ENCODE measurements at regions not wholly inside any gene's neighbourhood (a gene's known extent, or its start where the extent isn't known, plus 50 kb on each side); places are given as distances from the start of the nearest gene placed in this dataset.

GRCh38 chr15:87805117-87805820 is 451.3 kb downstream of the NTRK3 start:
- Mint-ChIP-seq H3K9me3 (ENCODE audit: low read depth, unreplicated experiment) (peaks cover 27% of the 10 kb centered on the region), H3K4me1 (ENCODE audit: low read depth, unreplicated experiment) (no peaks in the 10 kb centered on the region), H3K4me3 (ENCODE audit: low read depth, unreplicated experiment) (no peak overlapping the region), H3K27me3 (ENCODE audit: unreplicated experiment) (no peaks in the 10 kb centered on the region), H3K36me3 (ENCODE audit: insufficient read depth, unreplicated experiment) (no peaks in the 10 kb centered on the region), H3K27ac (ENCODE audit: unreplicated experiment) (no peak overlapping the region)
- no TSS peak for BruUV-seq (replicated peaks)
- no peak for TF ChIP-seq CTCF (IDR thresholded peaks at IDR 0.05; ENCODE audit: unreplicated experiment)
- intact Hi-C loops (cut with micrococcal nuclease; ENCODE audit: unreplicated experiment), result no loop called here
- no peak for DNase-seq
- CTCF ChIA-PET, result no interaction called here

GRCh38 chr15:87804451-87804850 is 452.1 kb downstream of the NTRK3 start:
- Mint-ChIP-seq H3K4me1 (ENCODE audit: low read depth, unreplicated experiment) (no peaks in the 10 kb centered on the region), H3K36me3 (ENCODE audit: insufficient read depth, unreplicated experiment) (no peaks in the 10 kb centered on the region), H3K27ac (ENCODE audit: unreplicated experiment) (no peak overlapping the region), H3K9me3 (ENCODE audit: low read depth, unreplicated experiment) (peaks cover 29% of the 10 kb centered on the region), H3K4me3 (ENCODE audit: low read depth, unreplicated experiment) (no peak overlapping the region), H3K27me3 (ENCODE audit: unreplicated experiment) (no peaks in the 10 kb centered on the region)
- BruUV-seq (replicated peaks), result no TSS peak
- no peak for DNase-seq
- CTCF ChIA-PET, result no interaction called here
- no peak for TF ChIP-seq CTCF (IDR thresholded peaks at IDR 0.05; ENCODE audit: unreplicated experiment)
- intact Hi-C loops (cut with micrococcal nuclease; ENCODE audit: unreplicated experiment), result no loop called here

GRCh38 chr15:87799838-87800237 is 456.7 kb downstream of the NTRK3 start:
- TF ChIP-seq CTCF (IDR thresholded peaks at IDR 0.05; ENCODE audit: unreplicated experiment), result no peak
- H3K9me3 Mint-ChIP-seq (ENCODE audit: low read depth, unreplicated experiment), result peaks cover 29% of the 10 kb centered on the region
- H3K27me3 Mint-ChIP-seq (ENCODE audit: unreplicated experiment), result no peaks in the 10 kb centered on the region
- no peak for DNase-seq
- H3K36me3 Mint-ChIP-seq (ENCODE audit: insufficient read depth, unreplicated experiment), result no peaks in the 10 kb centered on the region
- BruUV-seq (replicated peaks), result no TSS peak
- no peak overlapping the region for H3K27ac Mint-ChIP-seq (ENCODE audit: unreplicated experiment)
- intact Hi-C loops (cut with micrococcal nuclease; ENCODE audit: unreplicated experiment), result no loop called here
- CTCF ChIA-PET, result no interaction called here
- H3K4me3 Mint-ChIP-seq (ENCODE audit: low read depth, unreplicated experiment), result no peak overlapping the region
- H3K4me1 Mint-ChIP-seq (ENCODE audit: low read depth, unreplicated experiment), result no peaks in the 10 kb centered on the region

- Mint-ChIP-seq H3K9me3 (ENCODE audit: low read depth, unreplicated experiment) (peaks cover 27% of the 10 kb centered on the region), H3K4me3 (ENCODE audit: low read depth, unreplicated experiment) (no peak overlapping the region), H3K27ac (ENCODE audit: unreplicated experiment) (no peak overlapping the region), H3K36me3 (ENCODE audit: insufficient read depth, unreplicated experiment) (no peaks in the 10 kb centered on the region), H3K27me3 (ENCODE audit: unreplicated experiment) (no peaks in the 10 kb centered on the region), H3K4me1 (ENCODE audit: low read depth, unreplicated experiment) (no peaks in the 10 kb centered on the region)
- intact Hi-C loops (cut with micrococcal nuclease; ENCODE audit: unreplicated experiment), result no loop called here
- no TSS peak for BruUV-seq (replicated peaks)
- no peak for DNase-seq
- TF ChIP-seq CTCF (IDR thresholded peaks at IDR 0.05; ENCODE audit: unreplicated experiment), result no peak
- CTCF ChIA-PET, result no interaction called here
Measured at GRCh38 chr15:87799428-87799827, 457.1 kb downstream of the NTRK3 start.
